HUES6 (cell line): ENCODE measurements at regions not wholly inside any gene's neighbourhood (a gene's known extent, or its start where the extent isn't known, plus 50 kb on each side); places are given as distances from the start of the nearest gene placed in this dataset.
A peak's percentile ranks its signal among the peaks of the same experiment; 100 is the strongest.

Experiments used
- H3K27ac ChIP-seq: 2 replicates; pipeline ENCODE4 v1.7.0; 2013; ENCODE audit warnings: low read depth, mild to moderate bottlenecking, low read length, inconsistent platforms
- H3K27me3 ChIP-seq: 2 replicates; pipeline ENCODE4 v1.6.1; 2013; ENCODE audit warnings: low read length; ENCODE audit not compliant: control insufficient read depth, insufficient read depth
- H3K36me3 ChIP-seq: 2 replicates; pipeline ENCODE4 v1.6.1; 2013; ENCODE audit warnings: low read length; ENCODE audit not compliant: control insufficient read depth, insufficient read depth
- H3K4me1 ChIP-seq: 2 replicates; pipeline ENCODE4 v1.6.1; 2013; ENCODE audit warnings: low read length; ENCODE audit not compliant: control insufficient read depth, insufficient read depth
- H3K4me3 ChIP-seq: 2 replicates; pipeline ENCODE4 v1.5.1; 2013; ENCODE audit warnings: low read depth, low read length
- H3K9ac ChIP-seq: one replicate; pipeline ENCODE4 v1.6.1; 2013; ENCODE audit warnings: mild to moderate bottlenecking, low read length
- H3K9me3 ChIP-seq: 2 replicates; pipeline ENCODE4 v1.6.1; 2013; ENCODE audit warnings: low read depth, low read length; ENCODE audit not compliant: control insufficient read depth, insufficient read depth

- no peaks in the 10 kb centered on the region for H3K4me1 ChIP-seq
- H3K4me3 ChIP-seq, result no peak overlapping the region
- H3K36me3 ChIP-seq, result no peaks in the 10 kb centered on the region
- no peak overlapping the region for H3K9ac ChIP-seq
- H3K27me3 ChIP-seq, result no peaks in the 10 kb centered on the region
- peaks cover 3% of the 10 kb centered on the region; the same call in 1 of the 2 replicates for H3K9me3 ChIP-seq
- no peak overlapping the region for H3K27ac ChIP-seq
Observed at GRCh38 chr1:217182992-217183391, 447.9 kb downstream of the GPATCH2 start.

GRCh38 chr1:217181756-217182155, 449.1 kb downstream of the GPATCH2 start:
- H3K27me3 ChIP-seq, result no peaks in the 10 kb centered on the region
- peaks cover 3% of the 10 kb centered on the region; the same call in 1 of the 2 replicates for H3K9me3 ChIP-seq
- no peaks in the 10 kb centered on the region for H3K36me3 ChIP-seq
- H3K4me3 ChIP-seq, result no peak overlapping the region
- H3K27ac ChIP-seq, result no peak overlapping the region
- no peaks in the 10 kb centered on the region for H3K4me1 ChIP-seq
- no peak overlapping the region for H3K9ac ChIP-seq

GRCh38 chr1:217181176-217181746, 449.6 kb downstream of the GPATCH2 start:
- Histone ChIP-seq H3K27ac (no peak overlapping the region), H3K36me3 (no peaks in the 10 kb centered on the region), H3K4me3 (no peak overlapping the region), H3K9ac (no peak overlapping the region), H3K27me3 (no peaks in the 10 kb centered on the region), H3K9me3 (no peaks in the 10 kb centered on the region), H3K4me1 (no peaks in the 10 kb centered on the region)

GRCh38 chr1:217180443-217180842, 450.4 kb downstream of the GPATCH2 start:
- no peak overlapping the region for H3K9ac ChIP-seq
- H3K4me1 ChIP-seq, result no peaks in the 10 kb centered on the region
- no peak overlapping the region for H3K4me3 ChIP-seq
- no peaks in the 10 kb centered on the region for H3K27me3 ChIP-seq
- H3K36me3 ChIP-seq, result no peaks in the 10 kb centered on the region
- H3K27ac ChIP-seq, result no peak overlapping the region
- H3K9me3 ChIP-seq, result no peaks in the 10 kb centered on the region

GRCh38 chr1:217164403-217164802, 441.2 kb upstream of the ESRRG start:
- no peaks in the 10 kb centered on the region for H3K9me3 ChIP-seq
- no peak overlapping the region for H3K9ac ChIP-seq
- no peak overlapping the region for H3K27ac ChIP-seq
- H3K4me1 ChIP-seq, result no peaks in the 10 kb centered on the region
- H3K36me3 ChIP-seq, result no peaks in the 10 kb centered on the region
- no peaks in the 10 kb centered on the region for H3K27me3 ChIP-seq
- H3K4me3 ChIP-seq, result no peak overlapping the region

- Histone ChIP-seq H3K36me3 (no peaks in the 10 kb centered on the region), H3K4me3 (no peak overlapping the region), H3K27ac (no peak overlapping the region), H3K4me1 (no peaks in the 10 kb centered on the region), H3K9ac (no peak overlapping the region), H3K9me3 (peaks cover 6% of the 10 kb centered on the region; the same call in 1 of the 2 replicates), H3K27me3 (no peaks in the 10 kb centered on the region)
Observed at GRCh38 chr1:217153361-217153760, 430.1 kb upstream of the ESRRG start.

GRCh38 chr1:217150366-217150765, 427.1 kb upstream of the ESRRG start:
- peaks cover 6% of the 10 kb centered on the region; the same call in 1 of the 2 replicates for H3K9me3 ChIP-seq
- no peak overlapping the region for H3K4me3 ChIP-seq
- H3K9ac ChIP-seq, result no peak overlapping the region
- no peaks in the 10 kb centered on the region for H3K27me3 ChIP-seq
- no peaks in the 10 kb centered on the region for H3K4me1 ChIP-seq
- H3K27ac ChIP-seq, result no peak overlapping the region
- no peaks in the 10 kb centered on the region for H3K36me3 ChIP-seq

GRCh38 chr1:217149791-217150190, 426.6 kb upstream of the ESRRG start:
- Histone ChIP-seq H3K27me3 (no peaks in the 10 kb centered on the region), H3K4me3 (no peak overlapping the region), H3K9ac (no peak overlapping the region), H3K36me3 (no peaks in the 10 kb centered on the region), H3K4me1 (no peaks in the 10 kb centered on the region), H3K9me3 (peaks cover 6% of the 10 kb centered on the region; the same call in 1 of the 2 replicates), H3K27ac (no peak overlapping the region)

GRCh38 chr1:217141711-217142110, 418.5 kb upstream of the ESRRG start:
- Histone ChIP-seq H3K4me1 (peaks cover 32% of the 10 kb centered on the region), H3K4me3 (no peak overlapping the region), H3K9ac (no peak overlapping the region), H3K9me3 (no peaks in the 10 kb centered on the region), H3K27me3 (peaks cover 53% of the 10 kb centered on the region), H3K36me3 (no peaks in the 10 kb centered on the region), H3K27ac (no peak overlapping the region)

GRCh38 chr1:217140041-217140901, 417.0 kb upstream of the ESRRG start:
- H3K9ac ChIP-seq, result peak overlapping the region; percentile 27
- H3K27ac ChIP-seq, result no peak overlapping the region
- H3K9me3 ChIP-seq, result no peaks in the 10 kb centered on the region
- H3K4me1 ChIP-seq, result peaks cover 36% of the 10 kb centered on the region
- H3K27me3 ChIP-seq, result peaks cover 67% of the 10 kb centered on the region
- no peaks in the 10 kb centered on the region for H3K36me3 ChIP-seq
- peak overlapping the region; percentile 54 for H3K4me3 ChIP-seq

- no peak overlapping the region for H3K9ac ChIP-seq
- H3K27ac ChIP-seq, result no peak overlapping the region
- no peaks in the 10 kb centered on the region for H3K9me3 ChIP-seq
- H3K4me3 ChIP-seq, result peak overlapping the region; percentile 54
- no peaks in the 10 kb centered on the region for H3K36me3 ChIP-seq
- H3K4me1 ChIP-seq, result peaks cover 36% of the 10 kb centered on the region
- peaks cover 75% of the 10 kb centered on the region for H3K27me3 ChIP-seq
Observed at GRCh38 chr1:217139513-217139912, 416.3 kb upstream of the ESRRG start.
